Testis (tissue), 2 donors: ENCODE measurements at regions not wholly inside any gene's neighbourhood (a gene's known extent, or its start where the extent isn't known, plus 50 kb on each side); places are given as distances from the start of the nearest gene placed in this dataset.

Experiments
- CTCF ChIP-seq, 3 experiments: fragments of 450-650 bp in 2 of 3; fragments of 200-600 bp in 1 of 3; sonication (generic) in 1 of 3; IDR thresholded peaks; one replicate each; pipeline ENCODE4 v1.5.1; 2016 to 2019; ENCODE audit warnings: antibody characterized with exemption in 3 of 3, mild to moderate bottlenecking in 2 of 3, moderate library complexity in 1 of 3
- POLR2A ChIP-seq: fragments of 450-650 bp; IDR thresholded peaks from one replicate; pipeline ENCODE4 v1.6.1; 2017; ENCODE audit warnings: antibody characterized with exemption, mild to moderate bottlenecking, moderate library complexity

GRCh38 chr13:80527400-80527799 lies 186.5 kb upstream of the SPRY2 start:
- TF ChIP-seq CTCF (IDR thresholded peaks at IDR 0.05) (no peak), POLR2A (no peak)
